ENCODE measurements at regions not wholly inside any gene's neighbourhood (a gene's known extent, or its start where the extent isn't known, plus 50 kb on each side); places are given as distances from the start of the nearest gene placed in this dataset.
"Not testable (repeated sequence)": the region's sequence is repeated elsewhere in the genome, so short reads cannot be mapped to it uniquely, and the experiment has no call there.

- TF ChIP-seq HNRNPL (IDR thresholded peaks at IDR 0.05; ENCODE audit: low read depth, low read length) (no peak), ZNF775 (CRISPR knock-in tag; IDR thresholded peaks at IDR 0.05; ENCODE audit: borderline replicate concordance) (no peak)
Observed at GRCh38 chr18:9003406-9004100, 98.9 kb upstream of the NDUFV2 start (continued).

- CTCF ChIA-PET (ENCODE audit: low intra/inter-chr PET ratio, low total read pairs); H3K36me3 ChIP-seq (replicated peaks in 1 of 2; ENCODE audit: control insufficient read depth in 1 of 2, insufficient read depth in 2 of 2, low read length in 2 of 2); H3K9ac ChIP-seq (ENCODE audit: insufficient read depth, low read depth, low read length); H2AFZ ChIP-seq (ENCODE audit: low read length); H4K20me1 ChIP-seq (ENCODE audit: insufficient read depth, low read length); H3K79me2 ChIP-seq (ENCODE audit: insufficient read depth, low read length); DNase-seq (ENCODE audit: low spot score); H3K9me3 ChIP-seq (ENCODE audit: low read length); FAIRE-seq; intact Hi-C loops (cut with micrococcal nuclease; ENCODE audit: unreplicated experiment); BruUV-seq (replicated peaks); H3K4me1 ChIP-seq (ENCODE audit: insufficient read depth, low read length); ATAC-seq; H3K4me3 ChIP-seq (replicated peaks in 1 of 3; ENCODE audit: insufficient read depth in 1 of 3, low read depth in 2 of 3, low read length in 3 of 3); H3K27ac ChIP-seq (ENCODE audit: extremely low read length, insufficient read depth, low read length); in situ Hi-C loops (cut with HindIII; ENCODE audit: extremely low pct_ligation_motif_present, low pct_unique_long_range_greater_than_20kb); POLR2A ChIA-PET; H3K4me2 ChIP-seq (ENCODE audit: low read depth, low read length); H3K27me3 ChIP-seq (ENCODE audit: control insufficient read depth in 1 of 2, insufficient read depth in 2 of 2, low read length in 2 of 2): not testable (repeated sequence)
- WGBS (ENCODE audit: low lambda C conversion rate), result 56% methylated on average over 2 of the region's 2 CpGs
Observed at GRCh38 chr18:9004308-9004707, 98.2 kb upstream of the NDUFV2 start.

- H3K9me3 ChIP-seq (ENCODE audit: low read length); H2AFZ ChIP-seq (ENCODE audit: low read length); H3K4me1 ChIP-seq (ENCODE audit: insufficient read depth, low read length); H3K9ac ChIP-seq (ENCODE audit: insufficient read depth, low read depth, low read length); CTCF ChIA-PET (ENCODE audit: low intra/inter-chr PET ratio, low total read pairs); in situ Hi-C loops (cut with HindIII; ENCODE audit: extremely low pct_ligation_motif_present, low pct_unique_long_range_greater_than_20kb); ATAC-seq; H3K27ac ChIP-seq (ENCODE audit: extremely low read length, insufficient read depth, low read length); POLR2A ChIA-PET; BruUV-seq (replicated peaks); H3K36me3 ChIP-seq (replicated peaks in 1 of 2; ENCODE audit: control insufficient read depth in 1 of 2, insufficient read depth in 2 of 2, low read length in 2 of 2); H3K4me3 ChIP-seq (replicated peaks in 1 of 3; ENCODE audit: insufficient read depth in 1 of 3, low read depth in 2 of 3, low read length in 3 of 3); H3K79me2 ChIP-seq (ENCODE audit: insufficient read depth, low read length); H3K4me2 ChIP-seq (ENCODE audit: low read depth, low read length); intact Hi-C loops (cut with micrococcal nuclease; ENCODE audit: unreplicated experiment); FAIRE-seq; H3K27me3 ChIP-seq (ENCODE audit: control insufficient read depth in 1 of 2, insufficient read depth in 2 of 2, low read length in 2 of 2); DNase-seq (ENCODE audit: low spot score); H4K20me1 ChIP-seq (ENCODE audit: insufficient read depth, low read length): not testable (repeated sequence)
- WGBS (ENCODE audit: low lambda C conversion rate), result 50% methylated on average over 3 of the region's 3 CpGs
Observed at GRCh38 chr18:9007700-9008099, 94.8 kb upstream of the NDUFV2 start.
